ENCODE measurements at regions not wholly inside any gene's neighbourhood (a gene's known extent, or its start where the extent isn't known, plus 50 kb on each side); places are given as distances from the start of the nearest gene placed in this dataset.

- no peak overlapping the region for H3K27ac ChIP-seq (ENCODE audit: low read depth, low read length, poor library complexity, severe bottlenecking)
- no peak overlapping the region for H3K4me2 ChIP-seq (ENCODE audit: low read length)
- H3K9me3 ChIP-seq (ENCODE audit: low read length): no peaks in the 10 kb centered on the region
- H4K20me1 ChIP-seq (ENCODE audit: insufficient read depth, low read length): no peaks in the 10 kb centered on the region
- no peaks in the 10 kb centered on the region for H3K36me3 ChIP-seq (ENCODE audit: insufficient read depth, low read length)
- no peak overlapping the region for H3K4me3 ChIP-seq (ENCODE audit: low read depth, low read length, poor library complexity, severe bottlenecking)
- no peak overlapping the region for H2AFZ ChIP-seq (ENCODE audit: low read length)
- H3K27me3 ChIP-seq (ENCODE audit: insufficient read depth, low read length): no peaks in the 10 kb centered on the region
- no peaks in the 10 kb centered on the region for H3F3A ChIP-seq (ENCODE audit: insufficient read depth, low read length)
- TF ChIP-seq EZH2 (IDR thresholded peaks at IDR 0.05; ENCODE audit: borderline replicate concordance, low read length) (no peak), CTCF (IDR thresholded peaks at IDR 0.05; ENCODE audit: low read length) (no peak)
- no peaks in the 10 kb centered on the region for H3K79me2 ChIP-seq (ENCODE audit: insufficient read depth, low read length)
- H3K4me1 ChIP-seq (ENCODE audit: insufficient read depth, low read length, severe bottlenecking): no peaks in the 10 kb centered on the region
- no peaks in the 10 kb centered on the region for H3K9me2 ChIP-seq (ENCODE audit: low read depth, low read length)
- H3K9ac ChIP-seq (ENCODE audit: low read length): no peak overlapping the region
Observed at GRCh38 chr19:23999821-24000610, 85.3 kb downstream of the ZNF726 start.

- no peak overlapping the region for H3K9ac ChIP-seq (ENCODE audit: low read length)
- no peaks in the 10 kb centered on the region for H4K20me1 ChIP-seq (ENCODE audit: insufficient read depth, low read length)
- no peak overlapping the region for H3K4me2 ChIP-seq (ENCODE audit: low read length)
- H3K79me2 ChIP-seq (ENCODE audit: insufficient read depth, low read length): no peaks in the 10 kb centered on the region
- H3K9me3 ChIP-seq (ENCODE audit: low read length): no peaks in the 10 kb centered on the region
- H3K4me1 ChIP-seq (ENCODE audit: insufficient read depth, low read length, severe bottlenecking): no peaks in the 10 kb centered on the region
- H3K9me2 ChIP-seq (ENCODE audit: low read depth, low read length): no peaks in the 10 kb centered on the region
- H3K36me3 ChIP-seq (ENCODE audit: insufficient read depth, low read length): no peaks in the 10 kb centered on the region
- H3K4me3 ChIP-seq (ENCODE audit: low read depth, low read length, poor library complexity, severe bottlenecking): no peak overlapping the region
- H3K27ac ChIP-seq (ENCODE audit: low read depth, low read length, poor library complexity, severe bottlenecking): no peak overlapping the region
- H2AFZ ChIP-seq (ENCODE audit: low read length): no peak overlapping the region
- TF ChIP-seq EZH2 (IDR thresholded peaks at IDR 0.05; ENCODE audit: borderline replicate concordance, low read length) (no peak), CTCF (IDR thresholded peaks at IDR 0.05; ENCODE audit: low read length) (no peak)
- no peaks in the 10 kb centered on the region for H3F3A ChIP-seq (ENCODE audit: insufficient read depth, low read length)
- H3K27me3 ChIP-seq (ENCODE audit: insufficient read depth, low read length): no peaks in the 10 kb centered on the region
Observed at GRCh38 chr19:24000656-24001055, 86.0 kb downstream of the ZNF726 start.

GRCh38 chr19:24002256-24002945, 84.6 kb upstream of the ZNF254 start:
- Histone ChIP-seq H3K4me3 (ENCODE audit: low read depth, low read length, poor library complexity, severe bottlenecking) (no peak overlapping the region), H3K27me3 (ENCODE audit: insufficient read depth, low read length) (no peaks in the 10 kb centered on the region), H3K4me2 (ENCODE audit: low read length) (no peak overlapping the region), H3K4me1 (ENCODE audit: insufficient read depth, low read length, severe bottlenecking) (no peaks in the 10 kb centered on the region), H3F3A (ENCODE audit: insufficient read depth, low read length) (no peaks in the 10 kb centered on the region), H2AFZ (ENCODE audit: low read length) (no peak overlapping the region), H4K20me1 (ENCODE audit: insufficient read depth, low read length) (no peaks in the 10 kb centered on the region), H3K36me3 (ENCODE audit: insufficient read depth, low read length) (no peaks in the 10 kb centered on the region), H3K9ac (ENCODE audit: low read length) (no peak overlapping the region), H3K79me2 (ENCODE audit: insufficient read depth, low read length) (no peaks in the 10 kb centered on the region), H3K9me2 (ENCODE audit: low read depth, low read length) (no peaks in the 10 kb centered on the region), H3K9me3 (ENCODE audit: low read length) (no peaks in the 10 kb centered on the region), H3K27ac (ENCODE audit: low read depth, low read length, poor library complexity, severe bottlenecking) (no peak overlapping the region)
- no peak for TF ChIP-seq EZH2 (IDR thresholded peaks at IDR 0.05; ENCODE audit: borderline replicate concordance, low read length)
- no peak for TF ChIP-seq CTCF (IDR thresholded peaks at IDR 0.05; ENCODE audit: low read length)

Data from OCI-LY1 (cell line).